ENCODE measurements at regions not wholly inside any gene's neighbourhood (a gene's known extent, or its start where the extent isn't known, plus 50 kb on each side); places are given as distances from the start of the nearest gene placed in this dataset.

DNA sequence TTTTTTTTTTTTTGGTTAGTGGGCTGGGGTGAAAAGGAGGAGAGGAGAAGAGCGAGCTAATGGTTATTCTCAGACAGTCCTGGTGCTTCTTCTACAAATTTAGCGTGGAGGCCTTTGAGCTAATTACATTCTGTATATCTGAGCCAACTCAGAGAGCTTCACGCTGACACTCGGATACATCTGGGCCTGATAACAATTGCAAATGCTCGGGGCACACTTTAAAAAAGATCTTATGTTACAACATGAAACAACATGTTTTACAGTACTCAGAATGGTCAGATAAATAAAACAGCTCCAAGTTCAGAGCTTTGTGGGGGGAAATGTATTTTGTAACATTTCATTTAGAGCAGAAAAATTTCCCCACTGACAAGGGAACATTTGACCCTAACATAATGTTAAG, 966.9 kb upstream of the NR2F2 start:
- H3K9me3 ChIP-seq (replicated peaks) = no peaks in the 10 kb centered on the region
- no peak overlapping the region for H3K4me3 ChIP-seq
- DNase-seq (ENCODE audit: low read depth in 1 of 2, low spot score in 2 of 2) = no peak
- no peak overlapping the region for H3K27ac ChIP-seq
- no peaks in the 10 kb centered on the region for H3K27me3 ChIP-seq (replicated peaks)
- peaks cover 18% of the 10 kb centered on the region for H3K4me1 ChIP-seq (replicated peaks)
- no peaks in the 10 kb centered on the region for H3K36me3 ChIP-seq

DNA sequence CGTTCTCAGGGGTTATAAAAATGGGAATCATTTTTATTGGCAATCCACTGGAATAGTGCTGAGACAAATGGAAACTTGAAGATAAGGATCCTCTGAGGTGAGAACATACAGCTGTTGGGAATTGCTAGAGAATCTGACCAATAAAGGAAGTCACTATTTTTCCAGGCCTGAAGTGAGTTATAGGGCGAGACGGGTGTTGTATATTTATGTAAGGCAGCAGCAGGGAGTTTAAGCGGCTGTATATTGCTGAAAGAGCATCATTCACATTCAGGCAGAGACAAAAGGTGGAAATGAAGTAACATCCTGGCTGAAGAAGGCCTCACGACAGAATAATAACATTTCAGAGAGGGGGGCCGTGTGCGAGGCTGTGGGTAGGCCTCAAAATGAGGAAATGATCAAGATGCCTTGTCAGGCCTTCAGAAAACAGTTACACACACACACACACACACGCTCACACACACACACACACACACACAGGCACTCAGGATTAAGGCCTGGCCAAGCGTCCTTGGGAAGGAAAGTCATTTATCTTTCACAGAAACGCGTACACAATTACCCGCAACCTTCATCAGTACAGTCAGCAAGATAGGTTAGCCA, 964.9 kb upstream of the NR2F2 start:
- H3K27ac ChIP-seq = peak overlapping the region; percentile 63
- no peaks in the 10 kb centered on the region for H3K9me3 ChIP-seq (replicated peaks)
- H3K4me1 ChIP-seq (replicated peaks) = peaks cover 18% of the 10 kb centered on the region
- no peaks in the 10 kb centered on the region for H3K27me3 ChIP-seq (replicated peaks)
- DNase-seq (ENCODE audit: low read depth in 1 of 2, low spot score in 2 of 2) = peak; percentile 51 to 82
- no peaks in the 10 kb centered on the region for H3K36me3 ChIP-seq
- H3K4me3 ChIP-seq = no peak overlapping the region

DNA sequence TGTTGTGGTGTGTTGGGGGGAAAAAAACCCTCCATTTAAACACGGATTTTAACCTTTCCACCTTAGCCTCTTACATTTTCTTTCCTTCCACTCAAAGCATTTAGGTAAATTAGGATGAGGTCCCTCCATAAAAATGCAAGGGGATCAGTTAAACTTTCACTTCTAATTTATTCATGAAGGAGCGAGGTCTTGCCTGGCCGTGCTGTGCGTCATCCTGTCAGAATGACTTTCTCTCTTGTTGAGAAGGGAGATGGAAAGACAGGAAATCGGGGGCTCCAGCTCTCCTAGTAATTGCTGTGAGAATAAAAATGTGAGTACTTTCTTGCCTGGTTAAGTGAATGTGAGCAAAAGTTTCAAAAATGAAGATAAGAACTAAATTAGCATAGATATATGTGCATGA, 962.3 kb upstream of the NR2F2 start:
- Histone ChIP-seq H3K36me3 (no peaks in the 10 kb centered on the region), H3K4me3 (no peak overlapping the region), H3K4me1 (replicated peaks) (peaks cover 18% of the 10 kb centered on the region), H3K9me3 (replicated peaks) (no peaks in the 10 kb centered on the region), H3K27ac (no peak overlapping the region), H3K27me3 (replicated peaks) (no peaks in the 10 kb centered on the region)
- DNase-seq (ENCODE audit: low read depth in 1 of 2, low spot score in 2 of 2) = no peak

- H3K27ac ChIP-seq = no peak overlapping the region
- no peaks in the 10 kb centered on the region for H3K9me3 ChIP-seq (replicated peaks)
- no peaks in the 10 kb centered on the region for H3K36me3 ChIP-seq
- H3K4me1 ChIP-seq (replicated peaks) = peaks cover 18% of the 10 kb centered on the region
- H3K4me3 ChIP-seq = no peak overlapping the region
- no peak for DNase-seq (ENCODE audit: low read depth in 1 of 2, low spot score in 2 of 2)
- H3K27me3 ChIP-seq (replicated peaks) = no peaks in the 10 kb centered on the region
Observed at GRCh38 chr15:95368755-95369601, 961.5 kb upstream of the NR2F2 start.

DNA sequence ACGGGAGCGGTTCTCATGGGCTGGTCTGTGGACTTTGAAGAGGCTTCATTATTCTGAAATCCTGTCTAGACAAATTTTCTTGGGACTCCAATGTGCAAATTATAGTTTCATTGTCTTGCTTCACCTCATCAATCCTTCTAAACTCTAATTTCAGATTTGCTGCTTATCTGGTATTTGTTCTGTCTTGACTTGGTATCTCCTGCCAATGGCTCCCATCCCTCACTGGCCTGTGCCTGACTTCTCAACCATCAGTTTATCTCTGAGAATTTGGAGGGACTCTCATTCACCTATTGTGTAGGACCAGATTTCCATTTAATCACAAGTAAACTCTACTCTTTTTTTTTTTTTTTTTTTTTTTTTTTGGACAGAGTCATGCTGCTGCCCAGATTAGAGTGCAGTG, 960.2 kb upstream of the NR2F2 start:
- Histone ChIP-seq H3K4me1 (replicated peaks) (peaks cover 13% of the 10 kb centered on the region), H3K27me3 (replicated peaks) (no peaks in the 10 kb centered on the region), H3K36me3 (no peaks in the 10 kb centered on the region), H3K27ac (no peak overlapping the region), H3K9me3 (replicated peaks) (no peaks in the 10 kb centered on the region), H3K4me3 (no peak overlapping the region)
- DNase-seq (ENCODE audit: low read depth in 1 of 2, low spot score in 2 of 2) = no peak

- Histone ChIP-seq H3K4me1 (replicated peaks) (no peaks in the 10 kb centered on the region), H3K36me3 (no peaks in the 10 kb centered on the region), H3K9me3 (replicated peaks) (no peaks in the 10 kb centered on the region), H3K27ac (no peak overlapping the region), H3K27me3 (replicated peaks) (no peaks in the 10 kb centered on the region), H3K4me3 (no peak overlapping the region)
- no peak for DNase-seq (ENCODE audit: low read depth in 1 of 2, low spot score in 2 of 2)
Observed at GRCh38 chr15:95371664-95372063, 958.8 kb upstream of the NR2F2 start.

DNA sequence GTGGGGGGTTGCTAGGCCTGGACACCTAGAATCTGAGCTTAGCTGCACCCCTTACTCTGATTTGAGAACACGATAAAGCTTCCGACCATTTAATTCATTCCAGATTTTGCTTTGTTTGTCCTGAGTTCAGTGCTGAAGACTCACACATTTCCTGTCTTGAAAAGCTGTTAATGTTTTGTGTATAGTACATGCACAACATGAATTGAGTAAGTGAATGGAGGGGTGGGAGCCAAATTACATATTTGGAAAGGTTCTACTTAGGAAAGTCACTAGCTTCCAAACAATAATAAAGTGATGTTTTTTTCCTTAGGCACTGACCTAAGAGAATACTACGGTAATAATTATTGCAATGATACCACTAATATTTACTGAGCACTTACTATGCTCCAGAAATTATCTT, 955.2 kb upstream of the NR2F2 start:
- DNase-seq (ENCODE audit: low read depth in 1 of 2, low spot score in 2 of 2) = no peak

GRCh38 chr15:95377258-95377852, 953.1 kb upstream of the NR2F2 start:
- H3K9me3 ChIP-seq (replicated peaks) = no peaks in the 10 kb centered on the region
- no peaks in the 10 kb centered on the region for H3K36me3 ChIP-seq
- no peak for DNase-seq (ENCODE audit: low read depth in 1 of 2, low spot score in 2 of 2)
- H3K4me1 ChIP-seq (replicated peaks) = no peaks in the 10 kb centered on the region
- H3K4me3 ChIP-seq = no peak overlapping the region
- no peak overlapping the region for H3K27ac ChIP-seq
- no peaks in the 10 kb centered on the region for H3K27me3 ChIP-seq (replicated peaks)

More for the DNA sequence above, 955.2 kb upstream of the NR2F2 start:
- H3K27me3 ChIP-seq (replicated peaks) = no peaks in the 10 kb centered on the region
- H3K4me3 ChIP-seq = no peak overlapping the region
- no peaks in the 10 kb centered on the region for H3K9me3 ChIP-seq (replicated peaks)
- H3K27ac ChIP-seq = no peak overlapping the region
- no peaks in the 10 kb centered on the region for H3K4me1 ChIP-seq (replicated peaks)
- no peaks in the 10 kb centered on the region for H3K36me3 ChIP-seq

GRCh38 chr15:95394186-95395067, 936.1 kb upstream of the NR2F2 start:
- H3K36me3 ChIP-seq = no peaks in the 10 kb centered on the region
- no peaks in the 10 kb centered on the region for H3K9me3 ChIP-seq (replicated peaks)
- no peak overlapping the region for H3K4me3 ChIP-seq
- no peaks in the 10 kb centered on the region for H3K27me3 ChIP-seq (replicated peaks)
- DNase-seq (ENCODE audit: low read depth in 1 of 2, low spot score in 2 of 2) = peak in 1 of 2 experiments; percentile 58
- H3K4me1 ChIP-seq (replicated peaks) = peaks cover 13% of the 10 kb centered on the region
- peak overlapping the region; percentile 51 for H3K27ac ChIP-seq

DNA sequence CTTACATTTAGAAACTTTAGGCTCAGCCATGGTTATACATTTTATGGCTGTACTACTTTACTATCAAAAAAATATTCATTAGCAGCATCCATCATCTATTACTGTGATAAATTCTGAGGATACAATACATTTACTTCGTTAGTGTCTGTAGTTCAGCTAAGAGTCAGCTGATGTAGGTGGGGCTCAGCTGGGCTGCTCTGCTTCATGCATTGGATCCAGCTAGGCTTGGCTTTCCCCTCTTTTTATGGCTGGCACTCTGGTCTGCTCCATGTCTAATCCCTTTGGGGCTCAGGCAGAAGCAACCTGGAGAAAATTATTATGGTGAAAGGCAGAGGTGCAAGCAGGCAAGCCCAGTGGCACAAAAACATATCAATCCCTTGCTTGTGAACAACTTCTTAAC, 930.1 kb upstream of the NR2F2 start:
- H3K4me3 ChIP-seq = no peak overlapping the region
- H3K36me3 ChIP-seq = no peaks in the 10 kb centered on the region
- H3K27ac ChIP-seq = no peak overlapping the region
- DNase-seq (ENCODE audit: low read depth in 1 of 2, low spot score in 2 of 2) = no peak
- H3K27me3 ChIP-seq (replicated peaks) = no peaks in the 10 kb centered on the region
- no peaks in the 10 kb centered on the region for H3K9me3 ChIP-seq (replicated peaks)
- H3K4me1 ChIP-seq (replicated peaks) = no peaks in the 10 kb centered on the region

DNA sequence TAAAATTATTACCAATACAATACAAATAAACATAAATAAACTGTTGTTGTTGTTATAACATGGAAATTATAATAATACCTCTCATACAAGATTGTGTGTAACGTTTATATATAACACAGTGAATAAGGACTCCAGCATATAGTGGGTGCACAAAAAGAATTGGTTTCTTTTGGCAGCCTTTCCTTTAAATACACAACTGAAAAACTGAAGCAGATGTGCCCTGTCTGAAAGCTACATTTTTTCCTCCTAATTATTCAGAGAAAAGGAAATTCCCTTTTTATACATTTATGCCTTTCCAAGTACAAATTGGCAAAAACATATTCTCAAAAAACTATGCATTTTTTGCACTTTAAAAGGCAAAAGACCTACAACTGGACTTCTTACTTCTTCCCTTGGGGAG, 928.9 kb upstream of the NR2F2 start:
- Histone ChIP-seq H3K9me3 (replicated peaks) (no peaks in the 10 kb centered on the region), H3K4me3 (no peak overlapping the region), H3K27ac (no peak overlapping the region), H3K36me3 (no peaks in the 10 kb centered on the region), H3K27me3 (replicated peaks) (no peaks in the 10 kb centered on the region), H3K4me1 (replicated peaks) (no peaks in the 10 kb centered on the region)
- DNase-seq (ENCODE audit: low read depth in 1 of 2, low spot score in 2 of 2) = no peak

DNA sequence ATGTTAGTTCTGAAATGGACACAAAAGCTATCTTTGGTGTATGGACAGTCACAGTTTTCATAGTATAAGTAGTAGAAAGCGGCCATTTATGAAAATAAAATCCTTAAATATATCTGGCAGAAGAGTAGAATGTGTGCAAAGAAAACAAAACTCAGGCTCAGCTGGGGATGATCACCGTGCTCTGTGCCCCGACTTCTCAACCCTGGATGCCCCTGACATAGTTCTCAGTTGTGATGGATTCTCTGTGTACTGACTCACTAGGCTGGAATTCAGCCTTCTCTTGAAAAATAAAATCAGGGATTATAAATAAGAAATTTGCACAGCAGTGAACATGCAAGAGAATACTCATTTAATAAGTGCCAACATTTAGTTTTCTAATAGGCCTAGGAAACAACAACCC, 925.1 kb upstream of the NR2F2 start:
- Histone ChIP-seq H3K36me3 (no peaks in the 10 kb centered on the region), H3K4me3 (no peak overlapping the region), H3K27ac (no peak overlapping the region), H3K9me3 (replicated peaks) (no peaks in the 10 kb centered on the region), H3K4me1 (replicated peaks) (no peaks in the 10 kb centered on the region), H3K27me3 (replicated peaks) (no peaks in the 10 kb centered on the region)
- DNase-seq (ENCODE audit: low read depth in 1 of 2, low spot score in 2 of 2) = peak in 1 of 2 experiments; percentile 6

- Histone ChIP-seq H3K9me3 (replicated peaks) (no peaks in the 10 kb centered on the region), H3K27ac (no peak overlapping the region), H3K4me1 (replicated peaks) (no peaks in the 10 kb centered on the region), H3K27me3 (replicated peaks) (no peaks in the 10 kb centered on the region), H3K36me3 (no peaks in the 10 kb centered on the region), H3K4me3 (no peak overlapping the region)
- no peak for DNase-seq (ENCODE audit: low read depth in 1 of 2, low spot score in 2 of 2)
Observed at GRCh38 chr15:95407534-95407933, 923.0 kb upstream of the NR2F2 start.
